COLO829 (cell line): ENCODE measurements at regions not wholly inside any gene's neighbourhood (a gene's known extent, or its start where the extent isn't known, plus 50 kb on each side); places are given as distances from the start of the nearest gene placed in this dataset.
A peak's percentile ranks its signal among the peaks of the same experiment; 100 is the strongest.

Source experiments
- DNase-seq: peaks from one replicate; pipeline ENCODE4 v3.0.0; 2012; ENCODE audit warnings: low spot score

DNA sequence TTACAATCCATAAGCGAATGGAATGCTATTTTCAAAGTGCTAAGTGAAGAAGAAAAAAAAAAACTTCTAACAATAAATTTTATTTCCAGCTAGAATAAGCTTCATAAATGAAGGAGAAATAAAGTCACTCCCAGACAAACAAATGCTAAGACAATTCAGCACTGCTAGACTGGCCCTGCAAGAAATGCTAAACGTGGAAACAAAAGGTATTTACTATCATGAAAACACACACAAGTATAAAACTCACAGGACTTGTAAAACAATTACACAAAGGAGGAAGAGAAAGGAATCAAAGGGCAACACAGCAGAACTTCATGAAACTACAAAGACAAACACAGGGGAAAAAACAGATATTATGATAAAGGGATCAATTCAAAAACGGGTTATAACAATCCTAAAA is 85.8 kb upstream of the NELL2 start:
- no peak for DNase-seq

DNA sequence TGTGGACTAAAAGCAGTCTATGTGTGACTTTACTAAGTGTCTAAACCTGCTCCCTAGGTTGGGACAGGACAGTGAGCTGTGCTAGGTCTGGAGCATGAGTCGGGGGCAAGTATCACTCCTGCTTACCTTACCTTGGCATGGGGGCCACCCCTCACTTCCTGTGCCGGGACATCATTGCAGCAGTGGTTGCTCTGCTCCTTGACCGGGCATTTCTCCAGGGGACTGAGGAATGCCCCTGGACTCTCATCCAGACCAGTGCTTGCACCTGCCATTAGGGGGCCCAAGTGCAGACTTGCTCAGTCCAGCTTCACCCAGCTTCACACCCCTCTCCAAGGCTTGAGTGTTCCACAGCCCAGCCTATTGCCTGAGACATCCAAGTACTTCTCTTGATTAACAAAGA is 84.7 kb upstream of the NELL2 start:
- no peak for DNase-seq

DNA sequence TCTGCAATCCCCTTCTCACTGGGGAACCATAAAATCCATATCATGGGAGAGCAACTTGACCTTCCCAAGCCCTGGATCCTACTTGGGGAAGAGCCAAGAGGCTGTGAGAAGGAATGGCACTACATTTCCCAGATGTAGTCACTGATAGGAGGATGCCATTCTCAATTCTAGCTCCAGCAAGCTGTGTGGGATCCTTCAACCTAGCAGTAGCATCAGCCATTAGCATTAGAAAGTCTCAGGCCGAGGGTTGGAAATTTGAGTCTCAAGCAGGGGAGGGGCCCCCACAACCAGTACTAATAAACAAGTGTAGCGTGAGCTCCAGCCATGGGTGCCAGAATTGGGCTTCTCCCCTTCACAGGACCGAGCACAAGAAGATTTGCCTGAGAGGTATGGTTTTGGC is 84.3 kb upstream of the NELL2 start:
- DNase-seq = no peak

DNA sequence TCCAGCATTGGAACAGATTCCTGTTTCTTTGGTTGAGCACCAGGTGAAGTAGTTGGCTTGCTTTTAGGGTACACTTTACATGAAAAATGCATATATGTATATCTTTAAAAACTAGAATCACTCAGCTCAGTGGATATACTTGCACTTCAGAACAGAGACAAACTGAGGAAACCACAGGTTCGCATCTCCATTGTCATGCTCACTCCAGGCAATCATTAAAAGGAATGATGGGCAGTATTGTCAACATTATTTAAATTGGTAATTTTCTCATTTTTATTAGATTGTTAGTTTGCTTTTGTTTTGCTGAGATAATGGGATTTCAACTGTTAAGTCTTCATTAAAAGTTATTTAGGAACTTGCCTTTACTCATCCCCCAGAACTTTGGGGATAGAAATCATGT is 71.0 kb upstream of the NELL2 start:
- DNase-seq = no peak

DNA sequence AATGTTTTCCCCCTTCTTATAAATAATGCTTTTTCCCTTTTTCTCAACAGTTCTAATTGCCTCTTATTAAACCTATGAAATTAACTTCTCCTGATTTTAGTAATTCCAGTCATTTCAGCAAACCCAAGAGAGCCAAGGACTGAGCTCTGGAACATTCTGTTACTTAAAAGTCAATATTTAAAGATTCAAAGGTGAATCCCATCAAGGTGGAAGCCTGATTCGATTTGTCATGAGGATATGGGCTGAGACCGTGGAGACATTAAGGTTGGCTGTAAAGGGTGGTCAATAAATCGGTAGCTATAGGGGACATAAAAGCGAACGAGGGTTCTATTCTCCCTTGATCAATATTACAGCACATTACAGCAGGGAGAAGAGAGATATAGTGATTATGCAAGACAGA is 66.6 kb upstream of the NELL2 start:
- no peak for DNase-seq

DNA sequence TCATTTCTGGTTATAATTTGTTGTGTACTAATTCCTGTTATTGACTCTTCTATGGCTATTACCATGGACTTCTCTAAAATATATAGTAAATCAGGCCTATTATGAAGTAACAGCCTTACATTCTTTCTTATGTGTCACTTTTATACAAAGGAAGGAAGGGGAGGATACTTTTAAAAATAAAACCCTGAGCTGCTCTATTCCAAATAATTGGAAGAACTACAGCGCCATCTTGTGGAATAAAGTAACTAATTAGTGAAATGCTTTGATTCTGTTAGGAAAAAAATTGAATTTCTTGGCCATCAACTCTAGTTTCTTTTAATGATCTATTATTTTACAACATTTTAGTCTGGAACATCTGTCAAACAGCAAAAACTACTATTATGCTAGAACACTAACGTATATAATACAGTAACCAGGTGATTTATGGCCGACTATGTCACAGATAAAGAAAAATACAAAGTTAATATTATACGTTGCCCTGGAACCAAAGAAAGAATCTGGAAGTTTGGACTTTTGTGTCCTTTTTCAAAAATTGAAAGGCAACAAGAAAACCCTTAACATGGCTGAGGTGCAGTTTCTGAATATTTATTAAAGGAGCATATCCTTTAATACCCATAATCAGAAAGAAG is 55.0 kb upstream of the NELL2 start:
- peak; percentile 68 for DNase-seq

DNA sequence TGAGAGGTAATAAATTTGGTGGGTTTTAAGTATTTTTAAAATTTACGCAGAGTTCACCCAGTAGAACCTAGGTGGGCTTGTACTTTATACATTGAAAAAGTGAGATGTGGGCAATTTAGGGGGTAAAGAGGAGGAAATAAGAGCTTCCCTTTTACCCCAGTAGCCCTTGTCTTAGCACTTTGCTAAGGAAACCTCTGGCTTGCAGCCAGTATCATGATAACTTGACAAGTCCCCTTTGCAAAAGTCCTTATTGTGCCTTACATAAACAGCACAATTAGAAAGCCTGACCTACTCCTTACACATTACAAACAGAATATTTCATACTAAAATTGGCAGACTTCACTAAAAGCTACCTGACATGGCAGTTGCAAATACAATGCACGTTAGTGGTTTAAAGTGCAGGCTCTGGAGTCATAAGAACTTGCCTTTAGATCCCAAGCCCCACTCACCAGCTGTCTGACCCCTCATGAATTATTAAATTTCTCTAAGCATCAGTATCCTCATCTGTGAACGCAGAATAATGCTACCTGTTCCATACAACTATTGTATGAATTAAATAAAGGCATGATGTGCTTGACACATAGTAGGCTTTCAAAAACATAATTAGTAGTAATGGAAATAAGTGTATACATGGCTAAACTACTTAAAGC is 53.2 kb upstream of the NELL2 start:
- DNase-seq = no peak
